Keratinocyte (primary cell): ENCODE measurements at regions not wholly inside any gene's neighbourhood (a gene's known extent, or its start where the extent isn't known, plus 50 kb on each side); places are given as distances from the start of the nearest gene placed in this dataset.

ENCODE experiments used
- EZH2 ChIP-seq: IDR thresholded peaks from one replicate; pipeline ENCODE4 v1.6.1; 2012; ENCODE audit warnings: inconsistent platforms, mild to moderate bottlenecking, low read length, moderate library complexity
- TF ChIP-seq, protein P1 (sequence below), 3 experiments: IDR thresholded peaks in 1 of 3; conservative IDR thresholded peaks in 1 of 3; optimal IDR thresholded peaks in 1 of 3; 2 replicates in 2 of 3; 3 replicates in 1 of 3; pipeline versions ENCODE3 to v1.5.1; 2011; ENCODE audit warnings: low read length in 3 of 3, mild to moderate bottlenecking in 3 of 3, moderate library complexity in 2 of 3, control low read depth in 1 of 3, inconsistent platforms in 1 of 3; ENCODE audit not compliant: insufficient read depth in 2 of 3; ENCODE audit errors: extremely low read depth in 1 of 3

DNA sequence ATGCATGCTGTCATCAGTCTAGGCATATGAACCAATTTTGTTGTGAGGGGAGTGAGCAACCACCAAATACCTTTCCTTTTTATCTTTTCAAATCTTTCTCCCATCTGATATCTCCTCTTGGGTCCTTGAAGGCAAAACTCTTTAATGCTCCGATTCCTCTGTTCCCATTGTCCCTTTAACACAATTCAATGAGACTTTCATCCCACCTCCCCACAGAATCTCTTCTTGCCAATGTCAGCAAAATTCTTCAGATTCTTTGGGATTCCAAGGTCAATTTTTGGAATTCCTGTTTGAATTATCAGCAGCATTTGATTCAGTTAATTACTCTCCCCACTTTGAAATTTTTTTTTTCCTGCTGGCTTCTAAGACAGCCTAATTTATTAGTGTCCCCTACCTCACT is 232.7 kb downstream of the COX7B2 start:
- TF ChIP-seq, protein P1, sequence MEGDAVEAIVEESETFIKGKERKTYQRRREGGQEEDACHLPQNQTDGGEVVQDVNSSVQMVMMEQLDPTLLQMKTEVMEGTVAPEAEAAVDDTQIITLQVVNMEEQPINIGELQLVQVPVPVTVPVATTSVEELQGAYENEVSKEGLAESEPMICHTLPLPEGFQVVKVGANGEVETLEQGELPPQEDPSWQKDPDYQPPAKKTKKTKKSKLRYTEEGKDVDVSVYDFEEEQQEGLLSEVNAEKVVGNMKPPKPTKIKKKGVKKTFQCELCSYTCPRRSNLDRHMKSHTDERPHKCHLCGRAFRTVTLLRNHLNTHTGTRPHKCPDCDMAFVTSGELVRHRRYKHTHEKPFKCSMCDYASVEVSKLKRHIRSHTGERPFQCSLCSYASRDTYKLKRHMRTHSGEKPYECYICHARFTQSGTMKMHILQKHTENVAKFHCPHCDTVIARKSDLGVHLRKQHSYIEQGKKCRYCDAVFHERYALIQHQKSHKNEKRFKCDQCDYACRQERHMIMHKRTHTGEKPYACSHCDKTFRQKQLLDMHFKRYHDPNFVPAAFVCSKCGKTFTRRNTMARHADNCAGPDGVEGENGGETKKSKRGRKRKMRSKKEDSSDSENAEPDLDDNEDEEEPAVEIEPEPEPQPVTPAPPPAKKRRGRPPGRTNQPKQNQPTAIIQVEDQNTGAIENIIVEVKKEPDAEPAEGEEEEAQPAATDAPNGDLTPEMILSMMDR (optimal IDR thresholded peaks at IDR 0.05 in 1 of 3, IDR thresholded peaks at IDR 0.05 in 1 of 3, conservative IDR thresholded peaks at IDR 0.05 in 1 of 3; ENCODE audit: extremely low read depth in 1 of 3, insufficient read depth in 2 of 3, low read length in 3 of 3) = no peak
- TF ChIP-seq EZH2 = no peak
